ENCODE measurements at regions not wholly inside any gene's neighbourhood (a gene's known extent, or its start where the extent isn't known, plus 50 kb on each side); places are given as distances from the start of the nearest gene placed in this dataset.
"Not testable (repeated sequence)": the region's sequence is repeated elsewhere in the genome, so short reads cannot be mapped to it uniquely, and the experiment has no call there.

DNA sequence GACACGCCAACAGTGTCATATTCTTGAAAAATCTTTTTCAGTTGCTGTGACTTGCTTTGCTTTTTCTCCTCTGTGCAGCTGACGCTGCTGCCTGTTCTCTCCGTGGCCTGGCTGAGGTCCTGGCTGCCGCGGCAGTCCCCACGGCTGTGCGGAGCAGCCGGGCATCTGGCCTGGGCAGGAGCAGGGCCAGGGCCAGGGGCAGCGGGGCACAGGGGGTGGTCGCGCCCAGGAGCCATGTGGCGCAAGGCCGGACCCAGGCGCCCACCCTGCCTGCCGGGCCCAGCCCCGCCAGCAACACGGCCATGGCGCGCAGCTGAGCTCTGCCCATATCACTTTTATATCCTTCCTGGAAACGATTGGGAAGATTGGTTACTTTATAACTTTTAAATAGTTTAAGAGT is 109.4 kb upstream of the ACBD5 start:
- no peak for DNase-seq (ENCODE audit: low read depth in 4 of 4, low spot score in 3 of 4)

DNA sequence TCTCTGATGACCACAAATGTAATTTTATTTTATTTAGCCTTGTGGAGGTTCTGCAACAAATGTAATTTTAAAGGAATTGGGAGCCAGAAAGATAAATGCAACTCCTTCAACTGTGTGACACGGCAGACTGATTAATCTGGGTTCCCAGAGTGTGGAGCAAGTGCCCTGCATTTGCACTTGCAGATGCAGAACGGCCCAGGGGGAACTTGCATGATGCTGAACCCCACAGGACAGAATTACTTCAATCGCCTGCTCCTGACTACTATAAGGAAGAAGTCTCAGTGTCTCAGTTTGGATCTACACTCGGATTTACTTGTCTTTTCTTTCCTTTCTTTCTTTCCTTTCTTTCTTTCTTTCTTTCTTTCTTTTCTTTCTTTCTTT is 107.2 kb upstream of the ACBD5 start:
- DNase-seq (ENCODE audit: low read depth in 4 of 4, low spot score in 3 of 4) = not testable (repeated sequence)

DNA sequence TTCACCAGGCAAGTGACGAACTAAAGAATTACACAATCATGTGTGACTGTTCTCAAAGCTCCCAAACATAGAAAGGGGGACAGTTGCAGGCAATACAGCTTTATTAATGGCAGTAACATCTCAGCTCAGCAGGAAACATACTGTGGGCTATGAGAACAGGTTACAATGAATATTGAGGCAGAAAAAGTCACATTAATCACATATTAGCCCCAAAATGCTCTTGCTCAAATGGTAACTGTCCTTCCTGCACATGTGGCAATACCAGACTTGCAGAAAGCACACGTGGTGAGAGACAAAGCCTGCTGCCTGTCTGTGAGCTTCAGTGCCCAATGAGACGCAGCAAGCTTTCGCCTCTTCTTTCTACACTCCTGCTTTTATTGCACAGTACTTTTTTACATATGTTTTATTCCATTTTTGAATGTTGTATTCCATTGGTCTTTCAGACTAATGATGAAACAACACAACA is 104.9 kb upstream of the ACBD5 start:
- no peak for DNase-seq (ENCODE audit: low read depth in 4 of 4, low spot score in 3 of 4)

DNA sequence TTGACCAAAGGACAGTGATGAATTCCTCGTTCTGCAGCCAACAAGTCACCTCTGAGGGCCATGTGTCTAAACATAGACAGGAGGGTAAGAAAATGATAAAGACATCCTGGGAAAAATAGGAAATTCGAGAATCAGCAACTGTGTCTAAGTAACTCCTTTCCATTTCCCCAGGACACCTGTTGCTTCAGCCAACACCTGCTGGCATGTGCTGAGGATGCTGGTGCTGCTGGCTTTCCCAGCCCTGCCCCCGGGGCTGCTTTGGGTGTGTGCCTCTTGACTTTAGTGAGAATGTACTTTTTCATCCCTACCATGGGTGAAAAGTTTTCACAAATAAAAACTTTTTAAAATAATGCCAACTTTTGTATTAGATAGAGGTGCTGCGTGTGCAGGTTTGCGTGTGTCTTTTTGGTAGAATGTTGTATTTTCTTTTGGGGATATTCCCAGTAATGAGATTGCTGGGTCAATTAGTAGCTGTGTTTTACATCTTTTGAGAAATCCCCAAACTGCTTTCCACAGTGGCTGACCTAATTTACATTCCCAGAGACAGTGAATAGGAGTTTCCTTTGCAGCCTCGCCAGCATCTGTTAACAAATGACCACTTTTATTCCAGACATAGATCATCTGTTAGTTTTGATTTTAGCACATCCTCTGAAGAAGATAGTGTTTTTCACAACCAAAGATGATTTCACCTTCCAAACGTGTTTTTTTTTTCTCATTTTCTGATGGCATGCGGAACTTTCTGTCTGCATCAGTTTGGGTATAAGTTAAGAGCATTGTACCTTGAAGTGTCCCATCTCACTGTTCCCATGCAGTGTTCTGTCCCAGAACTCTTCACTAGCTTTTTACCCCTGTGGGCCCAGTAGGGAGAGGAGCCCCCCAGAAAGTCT is 104.2 kb upstream of the ACBD5 start:
- no peak for DNase-seq (ENCODE audit: low read depth in 4 of 4, low spot score in 3 of 4)

DNA sequence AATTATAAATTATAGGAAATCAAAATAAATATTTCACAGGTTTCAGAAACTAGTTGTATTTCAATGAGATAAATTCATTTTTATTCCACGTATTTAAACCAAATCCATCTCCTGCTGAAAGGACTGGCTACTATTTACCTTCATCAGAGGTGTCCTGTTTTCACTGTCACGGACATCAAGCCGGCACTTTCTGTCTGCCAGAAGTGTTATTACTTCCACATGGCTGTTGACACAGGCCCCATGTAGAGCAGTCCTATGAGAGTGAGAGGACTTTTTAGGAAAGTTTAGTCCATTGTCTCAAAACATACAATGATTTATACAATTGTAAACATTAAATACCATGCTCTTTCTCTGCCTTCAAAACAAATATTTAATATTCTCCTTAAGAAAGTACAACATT is 100.4 kb upstream of the ACBD5 start:
- DNase-seq (ENCODE audit: low read depth in 4 of 4, low spot score in 3 of 4) = no peak

DNA sequence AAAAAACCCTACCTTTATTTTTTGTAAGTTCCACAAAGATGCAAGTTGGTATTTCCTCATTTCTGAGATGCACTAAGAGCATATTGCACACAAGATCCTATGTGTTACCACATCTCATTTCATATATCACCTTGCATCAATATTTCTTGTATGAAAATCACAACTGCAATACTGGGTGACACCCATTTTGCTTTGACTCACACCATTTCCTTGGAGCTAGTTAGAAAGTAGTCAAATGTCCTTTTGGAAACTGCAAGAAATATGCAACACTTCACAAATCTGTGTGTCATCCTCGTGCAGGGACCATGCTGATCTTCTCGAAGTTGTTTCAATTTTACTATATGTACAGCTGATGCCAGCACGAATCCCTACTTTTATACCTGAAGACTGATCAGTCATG is 94.6 kb upstream of the ACBD5 start:
- not testable (repeated sequence) for DNase-seq (ENCODE audit: low read depth in 4 of 4, low spot score in 3 of 4)

DNA sequence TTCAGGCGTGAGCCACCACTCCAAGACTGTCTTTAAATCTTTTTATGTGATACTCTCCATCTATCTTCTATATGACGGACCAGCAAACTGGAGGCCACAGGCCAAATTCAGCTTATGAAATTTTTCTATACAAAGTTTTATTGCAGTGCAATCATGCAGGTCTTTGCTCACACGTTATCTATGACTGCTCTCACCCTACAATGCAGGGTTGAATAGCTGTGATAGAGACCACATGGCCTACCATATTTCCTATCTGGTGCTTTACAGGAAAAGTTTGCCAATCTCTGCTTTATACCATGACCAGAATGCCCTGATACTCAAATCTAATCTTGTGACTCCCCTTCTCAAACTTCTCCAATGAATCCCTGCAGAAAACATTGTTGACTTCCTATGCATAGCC is 89.5 kb upstream of the ACBD5 start:
- no peak for DNase-seq (ENCODE audit: low read depth in 4 of 4, low spot score in 3 of 4)

DNA sequence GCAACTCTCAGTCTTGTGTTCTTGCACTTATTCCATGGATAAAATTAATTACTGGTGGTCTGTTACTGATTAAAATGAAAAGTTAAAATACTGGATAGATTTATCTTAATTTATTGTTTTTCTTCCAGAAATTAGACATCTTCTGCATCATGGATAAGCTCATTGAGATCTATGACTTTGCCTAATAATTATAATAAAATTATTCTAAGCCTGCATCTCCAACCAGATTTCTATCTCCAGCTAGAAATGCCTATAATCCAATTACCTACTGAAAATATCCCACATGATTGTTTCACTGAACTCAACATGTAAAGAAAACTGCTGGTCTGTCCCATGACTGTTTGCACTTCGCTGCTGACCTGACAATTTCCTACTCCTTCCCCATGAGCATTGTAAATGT is 88.3 kb upstream of the ACBD5 start:
- no peak for DNase-seq (ENCODE audit: low read depth in 4 of 4, low spot score in 3 of 4)

DNA sequence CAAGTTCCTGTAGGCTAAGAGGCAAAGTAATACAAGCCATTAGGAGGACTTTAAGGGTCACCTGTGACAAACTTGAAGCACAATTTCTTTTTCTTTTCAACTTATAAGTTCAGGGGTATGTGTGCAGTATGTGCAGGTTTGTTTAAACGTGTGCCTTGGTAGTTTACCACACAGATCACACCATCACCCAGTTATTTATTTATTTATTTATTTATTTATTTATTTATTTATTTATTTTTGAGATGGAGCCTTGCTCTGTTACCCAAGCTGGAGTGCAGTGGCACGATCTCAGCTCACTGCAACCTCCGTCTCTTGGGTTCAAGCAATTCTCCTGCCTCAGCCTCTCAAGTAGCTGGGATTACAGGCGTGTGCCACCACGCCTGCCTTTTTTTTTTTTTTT is 86.2 kb upstream of the ACBD5 start:
- not testable (repeated sequence) for DNase-seq (ENCODE audit: low read depth in 4 of 4, low spot score in 3 of 4)

DNA sequence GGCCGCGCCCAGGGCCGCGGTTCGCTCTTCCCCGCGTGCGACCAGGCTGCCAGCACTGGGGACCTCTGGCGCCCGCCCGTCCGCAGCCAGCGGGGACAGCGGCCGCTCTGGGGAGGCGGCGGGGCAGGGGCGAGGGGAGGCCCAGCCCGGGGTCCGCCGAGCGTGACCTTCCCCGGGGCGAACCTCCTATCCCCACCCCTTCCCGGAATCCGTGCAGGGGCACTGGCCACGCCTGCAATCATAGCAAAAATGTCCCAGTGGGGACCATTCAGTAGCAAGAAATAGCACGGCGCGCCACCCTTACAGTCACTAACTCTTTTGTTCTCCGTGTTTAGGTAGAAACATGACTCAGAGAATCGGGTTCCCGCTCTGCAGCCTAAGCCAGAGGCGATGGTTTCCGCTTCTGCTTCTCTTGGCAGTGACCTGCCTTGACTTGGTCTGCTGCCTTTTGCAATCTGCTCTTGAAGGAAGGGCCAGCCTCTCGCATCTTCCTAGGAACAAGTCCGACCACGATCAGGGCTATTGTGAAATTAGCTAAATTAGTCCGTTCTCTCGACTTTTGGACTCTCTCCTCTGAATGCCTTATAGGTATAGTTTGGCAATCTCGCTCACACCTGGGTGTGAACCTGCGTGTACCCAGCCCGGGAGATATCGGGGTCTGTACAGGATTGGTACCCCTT is 79.3 kb upstream of the ACBD5 start:
- DNase-seq (ENCODE audit: low read depth in 4 of 4, low spot score in 3 of 4) = peak in 3 of 4 donors; percentile 19 to 33 (median 29)

DNA sequence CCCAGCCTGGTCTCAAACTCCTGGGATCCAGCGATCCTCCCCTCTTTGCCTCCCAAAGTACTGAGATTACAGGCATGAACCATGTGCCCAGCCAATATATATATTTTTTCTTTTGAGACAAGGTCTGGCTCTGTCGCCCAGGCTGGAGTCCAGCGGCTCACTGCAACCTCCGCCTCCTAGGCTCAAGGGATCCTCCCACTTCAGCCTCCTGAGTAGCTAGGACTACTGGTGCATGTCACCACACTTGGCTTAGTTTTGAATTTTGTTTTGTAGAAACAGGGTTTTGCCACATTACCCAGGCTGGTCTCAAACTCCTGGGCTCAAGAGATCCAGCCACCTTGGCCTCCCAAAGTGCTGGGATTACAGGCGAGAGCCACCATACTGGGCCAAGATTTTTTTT is 78.5 kb upstream of the ACBD5 start:
- DNase-seq (ENCODE audit: low read depth in 4 of 4, low spot score in 3 of 4) = not testable (repeated sequence)

DNA sequence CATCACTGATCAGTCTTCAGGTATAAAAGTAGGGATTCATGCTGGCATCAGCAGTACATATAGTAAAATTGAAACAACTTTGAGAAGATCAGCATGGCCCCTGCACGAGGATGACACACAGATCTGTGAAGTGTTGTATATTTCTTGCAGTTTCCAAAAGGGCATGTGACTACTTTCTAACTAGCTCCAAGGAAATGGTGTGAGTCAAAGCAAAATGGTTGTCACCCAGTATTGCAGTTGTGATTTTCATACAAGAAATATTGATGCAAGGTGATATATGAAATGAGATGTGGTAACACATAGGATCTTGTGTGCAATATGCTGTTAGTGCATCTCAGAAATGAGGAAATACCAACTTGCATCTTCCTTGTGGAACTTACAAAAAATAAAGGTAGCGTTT is 74.5 kb upstream of the ACBD5 start:
- DNase-seq (ENCODE audit: low read depth in 4 of 4, low spot score in 3 of 4) = not testable (repeated sequence)

DNA sequence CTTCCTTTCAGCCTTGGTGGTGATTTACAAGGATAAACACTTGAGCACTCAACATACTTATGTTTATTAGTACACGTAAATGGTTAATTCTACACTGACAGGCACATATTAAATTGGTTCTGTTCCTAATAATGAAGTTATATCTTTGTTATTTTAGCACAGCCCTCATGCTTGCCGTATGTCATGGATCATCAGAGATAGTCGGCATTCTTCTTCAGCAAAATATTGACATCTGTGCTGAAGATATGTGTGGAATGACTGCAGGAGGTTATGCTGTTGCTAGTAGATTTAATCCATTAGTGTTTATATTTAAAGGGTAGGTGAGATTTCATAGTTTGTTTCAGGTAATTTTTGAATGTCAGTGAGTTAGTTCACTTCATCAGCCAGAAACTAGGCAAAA is 73.0 kb upstream of the ACBD5 start:
- not testable (repeated sequence) for DNase-seq (ENCODE audit: low read depth in 4 of 4, low spot score in 3 of 4)

DNA sequence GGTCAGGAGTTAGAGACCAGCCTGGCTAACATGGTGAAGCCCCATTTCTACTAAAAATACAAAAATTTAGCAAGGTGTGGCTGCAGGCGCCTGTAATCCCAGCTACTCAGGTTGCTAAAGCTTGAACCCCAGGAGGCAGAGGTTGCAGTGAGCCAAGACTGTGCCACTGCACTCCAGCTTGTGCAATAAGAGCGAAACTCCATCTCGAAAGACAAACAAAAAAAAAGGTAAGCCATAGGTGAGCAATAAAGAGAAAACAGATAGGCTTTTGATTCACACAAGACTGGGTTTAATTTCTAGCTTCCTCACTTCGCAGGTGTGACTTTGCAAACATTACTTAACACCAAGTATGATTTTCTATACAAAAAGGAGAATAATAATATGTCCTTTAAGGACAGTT is 72.3 kb upstream of the ACBD5 start:
- no peak for DNase-seq (ENCODE audit: low read depth in 4 of 4, low spot score in 3 of 4)

DNA sequence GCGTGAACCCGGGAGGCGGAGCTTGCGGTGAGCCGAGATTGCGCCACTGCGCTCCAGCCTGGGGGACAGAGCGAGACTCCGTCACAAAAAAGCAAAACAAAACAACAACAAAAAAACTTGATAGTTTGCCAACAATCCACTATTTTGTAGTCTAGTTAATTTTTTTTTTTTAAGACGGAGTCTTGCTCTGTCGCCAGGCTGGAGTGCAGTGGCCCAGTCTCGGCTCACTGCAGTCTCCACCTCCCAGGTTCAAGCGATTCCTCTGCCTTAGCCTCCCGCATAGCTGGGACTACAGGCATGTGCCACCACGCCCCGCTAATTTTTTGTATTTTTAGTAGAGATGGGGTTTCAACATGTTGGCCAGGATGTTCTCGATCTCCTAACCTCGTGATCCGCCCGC is 71.2 kb upstream of the ACBD5 start:
- DNase-seq (ENCODE audit: low read depth in 4 of 4, low spot score in 3 of 4) = not testable (repeated sequence)

DNA sequence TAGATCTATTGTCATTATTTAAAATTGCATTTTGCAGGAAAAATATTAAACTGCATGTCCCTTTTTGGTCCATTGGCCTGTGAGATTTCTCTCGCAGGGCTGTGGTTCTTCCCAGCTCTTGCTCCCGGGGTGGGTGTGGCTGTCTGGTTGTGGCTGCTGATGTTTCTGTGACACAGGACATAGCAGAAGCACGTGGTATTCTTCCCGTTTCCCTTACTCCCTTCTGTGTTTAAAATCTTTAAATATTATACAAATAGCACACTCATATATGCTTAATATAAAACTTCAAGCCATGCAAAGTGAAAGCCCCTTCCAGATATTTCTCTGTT is 57.9 kb upstream of the ACBD5 start:
- not testable (repeated sequence) for DNase-seq (ENCODE audit: low read depth in 4 of 4, low spot score in 3 of 4)

DNA sequence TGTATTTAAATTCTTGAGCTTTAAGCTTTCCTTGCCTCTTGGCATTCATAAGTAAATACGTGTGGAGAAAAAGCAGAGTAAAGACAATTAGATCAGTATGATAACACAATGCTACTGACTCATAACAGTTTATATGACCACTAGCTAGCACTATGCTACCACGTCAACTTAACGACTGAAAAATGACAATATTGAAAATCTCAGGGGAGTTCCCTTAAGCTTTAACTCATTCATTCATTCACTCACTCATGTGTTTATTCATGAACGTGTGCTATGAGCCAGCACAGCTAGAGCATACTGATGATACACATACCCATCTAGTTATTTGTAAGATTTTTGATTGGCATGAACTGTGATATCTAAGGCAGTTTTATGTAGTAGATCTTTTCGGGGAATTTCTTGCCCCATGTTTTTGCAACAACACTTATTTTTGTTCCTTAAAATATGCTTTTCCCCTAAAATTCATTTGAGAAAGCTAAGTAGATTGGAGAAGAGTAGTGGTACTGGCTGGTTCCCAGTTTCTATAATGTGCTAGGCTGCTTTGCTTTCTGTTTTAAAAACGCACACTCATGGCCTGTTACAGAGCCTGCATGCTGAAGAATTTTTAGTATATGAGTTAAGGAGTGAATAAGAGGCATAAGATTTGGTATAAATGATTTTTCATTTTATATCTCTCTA is 57.4 kb upstream of the ACBD5 start:
- no peak for DNase-seq (ENCODE audit: low read depth in 4 of 4, low spot score in 3 of 4)

DNA sequence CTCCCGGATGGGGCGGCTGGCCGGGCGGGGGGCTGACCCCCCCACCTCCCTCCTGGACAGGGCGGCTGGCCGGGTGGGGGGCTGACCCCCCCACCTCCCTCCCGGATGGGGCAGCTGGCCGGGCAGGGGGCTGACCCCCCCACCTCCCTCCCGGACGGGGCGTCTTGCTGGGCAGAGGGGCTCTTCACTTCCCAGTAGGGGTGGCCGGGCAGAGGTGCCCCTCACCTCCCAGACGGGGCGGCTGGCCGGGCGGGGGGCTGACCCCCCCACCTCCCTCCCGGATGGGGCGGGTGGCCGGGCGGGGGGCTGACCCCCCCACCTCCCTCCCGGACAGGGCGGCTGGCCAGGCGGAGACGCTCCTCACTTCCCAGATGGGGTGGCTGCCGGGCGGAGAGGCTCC is 55.7 kb upstream of the ACBD5 start:
- DNase-seq (ENCODE audit: low read depth in 4 of 4, low spot score in 3 of 4) = not testable (repeated sequence)

DNA sequence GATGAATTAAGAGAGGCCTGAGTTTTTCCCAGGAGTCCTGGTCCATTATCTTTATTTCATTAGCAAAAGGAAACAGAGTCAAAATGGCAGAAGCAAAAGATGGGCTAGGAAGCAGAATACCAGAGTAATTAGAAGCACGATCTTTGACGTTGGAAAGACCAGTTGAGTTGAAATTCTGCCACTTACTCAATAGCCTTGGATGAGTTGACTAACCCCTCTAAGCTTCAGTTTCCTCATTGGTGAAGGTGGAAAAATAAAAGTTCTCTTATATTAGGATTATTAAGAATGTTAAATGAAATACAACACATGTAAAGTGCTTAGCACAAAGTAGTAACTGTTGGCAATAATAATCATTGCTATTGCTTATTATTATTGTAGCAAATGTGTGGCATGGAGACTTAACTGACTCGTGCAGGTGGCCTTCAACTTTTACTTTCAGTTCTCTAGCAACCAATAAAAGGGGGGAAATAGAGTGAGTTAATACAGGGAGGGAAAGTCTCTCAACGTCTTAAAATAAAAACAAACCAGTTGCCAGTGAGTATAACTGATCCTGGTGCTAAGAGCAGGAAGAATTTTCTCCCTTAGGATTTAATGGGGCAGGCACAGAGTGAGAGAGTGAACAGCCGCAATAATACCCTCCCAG is 50.8 kb upstream of the ACBD5 start:
- not testable (repeated sequence) for DNase-seq (ENCODE audit: low read depth in 4 of 4, low spot score in 3 of 4)
